PFSK-1 (cell line): ENCODE measurements at regions not wholly inside any gene's neighbourhood (a gene's known extent, or its start where the extent isn't known, plus 50 kb on each side); places are given as distances from the start of the nearest gene placed in this dataset.

Source experiments
- FOXP2 ChIP-seq: optimal IDR thresholded peaks from 2 replicates; pipeline ENCODE3; 2011; ENCODE audit warnings: borderline replicate concordance, control low read depth, inconsistent platforms; ENCODE audit not compliant: insufficient read depth; ENCODE audit errors: extremely low read length, extremely low read depth
- POLR2AphosphoS5 ChIP-seq: IDR thresholded peaks from 2 replicates; pipeline ENCODE4 v1.6.1; 2012; ENCODE audit warnings: low read depth, mild to moderate bottlenecking, control low read depth, low read length, moderate library complexity
- REST ChIP-seq, 2 experiments: IDR thresholded peaks; 2 replicates each; pipeline versions ENCODE4 v1.6.1 to v1.8.0; 2011 to 2012; ENCODE audit warnings: low read depth in 2 of 2, low read length in 2 of 2, control low read depth in 1 of 2, inconsistent platforms in 1 of 2, mild to moderate bottlenecking in 1 of 2, moderate library complexity in 1 of 2; ENCODE audit not compliant: insufficient read depth in 1 of 2
- SIN3A ChIP-seq: IDR thresholded peaks from 2 replicates; pipeline ENCODE4 v1.6.1; 2012; ENCODE audit warnings: mild to moderate bottlenecking, low read length, moderate library complexity, borderline replicate concordance; ENCODE audit not compliant: insufficient read depth
- TAF1 ChIP-seq: IDR thresholded peaks from 2 replicates; pipeline ENCODE4 v1.6.1; 2012; ENCODE audit warnings: low read length, control low read depth, borderline replicate concordance; ENCODE audit not compliant: insufficient read depth

GRCh38 chr7:41003977-41004376 lies 698.9 kb downstream of the INHBA start:
- TF ChIP-seq FOXP2 = no peak
- no peak for TF ChIP-seq TAF1
- TF ChIP-seq POLR2AphosphoS5 = no peak
- TF ChIP-seq SIN3A = no peak
- TF ChIP-seq REST (IDR thresholded peaks at IDR 0.05; ENCODE audit: insufficient read depth in 1 of 2, low read depth in 2 of 2, low read length in 2 of 2) = no peak

- TF ChIP-seq POLR2AphosphoS5 (no peak), TAF1 (no peak), REST (IDR thresholded peaks at IDR 0.05; ENCODE audit: insufficient read depth in 1 of 2, low read depth in 2 of 2, low read length in 2 of 2) (no peak), FOXP2 (no peak), SIN3A (no peak)
These were observed 699.3 kb downstream of the INHBA start for GRCh38 chr7:41003611-41003940.

GRCh38 chr7:41002741-41003610 lies 699.9 kb downstream of the INHBA start:
- TF ChIP-seq POLR2AphosphoS5 = no peak
- TF ChIP-seq REST (IDR thresholded peaks at IDR 0.05; ENCODE audit: insufficient read depth in 1 of 2, low read depth in 2 of 2, low read length in 2 of 2) = no peak
- no peak for TF ChIP-seq FOXP2
- TF ChIP-seq TAF1 = no peak
- no peak for TF ChIP-seq SIN3A

- TF ChIP-seq REST (IDR thresholded peaks at IDR 0.05; ENCODE audit: insufficient read depth in 1 of 2, low read depth in 2 of 2, low read length in 2 of 2) = no peak
- TF ChIP-seq TAF1 = no peak
- no peak for TF ChIP-seq POLR2AphosphoS5
- no peak for TF ChIP-seq FOXP2
- no peak for TF ChIP-seq SIN3A
These were observed 702.8 kb downstream of the INHBA start for GRCh38 chr7:41000042-41000441.

GRCh38 chr7:40996233-40996677 lies 706.6 kb downstream of the INHBA start:
- TF ChIP-seq POLR2AphosphoS5 (no peak), FOXP2 (no peak), SIN3A (no peak), TAF1 (no peak), REST (IDR thresholded peaks at IDR 0.05; ENCODE audit: insufficient read depth in 1 of 2, low read depth in 2 of 2, low read length in 2 of 2) (no peak)
